ENCODE measurements at regions not wholly inside any gene's neighbourhood (a gene's known extent, or its start where the extent isn't known, plus 50 kb on each side); places are given as distances from the start of the nearest gene placed in this dataset.

DNA sequence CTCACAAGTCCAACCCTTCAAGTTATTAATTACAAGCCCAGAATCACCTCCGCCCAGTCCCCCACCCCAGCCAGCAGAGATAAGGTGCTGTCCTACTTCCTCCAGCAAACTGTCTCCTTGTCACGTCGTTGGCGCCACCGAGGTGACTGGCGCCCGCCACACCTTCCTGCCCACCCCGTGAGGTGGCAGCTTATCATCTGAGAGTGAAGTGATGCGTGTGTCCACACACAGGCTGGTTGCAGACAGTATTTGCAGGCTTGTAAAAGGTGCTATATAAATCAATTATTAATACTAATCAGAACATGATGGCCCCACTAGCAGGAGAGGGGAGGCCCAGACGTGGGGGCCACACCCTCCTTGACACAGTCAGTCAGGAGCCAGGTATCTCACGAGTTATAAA, 786.6 kb upstream of the TBX3 start (continued):
- no peak for TF ChIP-seq SUZ12 (IDR thresholded peaks at IDR 0.05; ENCODE audit: low read length)
- no peak for TF ChIP-seq TAF7 (optimal IDR thresholded peaks at IDR 0.05; ENCODE audit: borderline replicate concordance, low read depth, low read length)
- no peak for TF ChIP-seq ZNF274 (IDR thresholded peaks at IDR 0.05; ENCODE audit: borderline replicate concordance, extremely low read depth, low read length)
- no peak for TF ChIP-seq GTF2F1 (IDR thresholded peaks at IDR 0.05; ENCODE audit: borderline replicate concordance, low read depth, low read length)
- TF ChIP-seq RFX5 (IDR thresholded peaks at IDR 0.05; ENCODE audit: borderline replicate concordance, low read depth, low read length), result no peak

Measured in H1 (cell line).